ENCODE measurements at regions not wholly inside any gene's neighbourhood (a gene's known extent, or its start where the extent isn't known, plus 50 kb on each side); places are given as distances from the start of the nearest gene placed in this dataset.

- no peak for TF ChIP-seq CTCF (IDR thresholded peaks at IDR 0.05; ENCODE audit: low read length)
- no peak for TF ChIP-seq EZH2 (IDR thresholded peaks at IDR 0.05; ENCODE audit: borderline replicate concordance, low read length)
Measured at GRCh38 chr5:63025679-63026078, 447.1 kb downstream of the LRRC70 start.

Data from OCI-LY1 (cell line).